Pons (tissue), 1 donor: ENCODE measurements at regions not wholly inside any gene's neighbourhood (a gene's known extent, or its start where the extent isn't known, plus 50 kb on each side); places are given as distances from the start of the nearest gene placed in this dataset.
"Not testable (repeated sequence)": the region's sequence is repeated elsewhere in the genome, so short reads cannot be mapped to it uniquely, and the experiment has no call there.

Experiments used
- DNase-seq: peaks from one replicate; pipeline ENCODE4 v3.0.0-alpha.2; 2016; ENCODE audit warnings: low spot score

GRCh38 chr10:65033957-65034356 lies 1512.8 kb downstream of the REEP3 start:
- DNase-seq: no peak

DNA sequence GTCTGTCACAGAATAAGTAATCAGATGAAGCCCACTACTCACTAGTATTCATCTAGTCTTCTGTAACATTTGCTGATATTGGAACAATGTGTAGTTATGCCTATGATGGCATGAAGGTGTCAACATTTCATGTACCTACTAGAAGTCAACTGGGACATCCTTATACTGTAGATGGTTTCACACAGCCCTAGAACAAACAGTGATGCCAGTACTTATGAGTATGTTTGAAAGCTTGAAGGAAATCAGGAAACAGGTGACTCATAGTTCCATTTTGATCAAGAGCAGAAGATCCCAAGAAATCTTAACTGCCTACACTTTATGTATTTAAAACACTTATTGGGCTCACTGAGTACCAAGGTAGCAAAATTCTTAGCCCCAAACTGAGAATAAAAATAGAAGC lies 1519.6 kb downstream of the REEP3 start:
- no peak for DNase-seq

GRCh38 chr10:65041307-65041706 lies 1520.1 kb downstream of the REEP3 start:
- DNase-seq: no peak

DNA sequence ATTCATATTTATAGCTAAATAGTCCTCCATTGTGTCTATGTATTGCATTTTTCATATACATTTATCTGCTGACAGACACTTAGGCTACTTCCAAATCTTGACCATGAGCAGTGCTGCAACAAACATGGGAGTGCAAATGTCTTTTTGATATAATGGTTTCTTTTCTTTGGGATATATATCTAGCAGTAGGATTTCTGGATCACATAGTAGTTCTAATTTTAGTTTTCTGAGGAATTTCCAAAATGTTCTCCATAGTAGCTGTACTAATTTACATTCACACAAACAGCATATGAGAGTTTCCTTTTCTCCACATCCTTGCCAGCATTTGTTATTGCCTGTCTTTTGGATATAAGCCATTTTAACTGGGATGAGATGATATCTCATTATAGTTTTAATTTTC lies 1521.3 kb downstream of the REEP3 start:
- no peak for DNase-seq

DNA sequence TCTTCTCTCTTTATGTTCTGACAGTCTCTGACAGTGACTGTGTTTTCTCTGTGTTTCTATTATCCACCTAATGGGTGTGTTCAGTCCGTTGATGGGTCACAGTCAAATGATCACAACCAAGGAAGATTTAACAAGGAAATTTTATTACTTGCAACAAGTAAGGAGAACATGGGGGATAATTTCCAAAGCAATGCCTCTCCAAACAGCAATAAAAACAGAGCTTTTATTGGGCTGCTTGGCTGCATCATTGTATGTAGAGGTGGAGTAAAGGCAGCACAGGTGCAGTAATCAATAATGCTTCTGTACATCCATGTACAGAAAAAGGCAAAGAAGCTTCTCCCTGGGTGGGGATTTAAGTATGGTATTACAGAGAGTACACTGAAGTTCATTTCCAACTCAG lies 1525.6 kb downstream of the REEP3 start:
- no peak for DNase-seq

- DNase-seq: not testable (repeated sequence)
Observed at GRCh38 chr10:65052111-65052510, 1530.9 kb downstream of the REEP3 start.

- not testable (repeated sequence) for DNase-seq
Observed at GRCh38 chr10:65053397-65053796, 1532.2 kb downstream of the REEP3 start.

GRCh38 chr10:65053831-65054351 lies 1532.7 kb downstream of the REEP3 start:
- DNase-seq: not testable (repeated sequence)

DNA sequence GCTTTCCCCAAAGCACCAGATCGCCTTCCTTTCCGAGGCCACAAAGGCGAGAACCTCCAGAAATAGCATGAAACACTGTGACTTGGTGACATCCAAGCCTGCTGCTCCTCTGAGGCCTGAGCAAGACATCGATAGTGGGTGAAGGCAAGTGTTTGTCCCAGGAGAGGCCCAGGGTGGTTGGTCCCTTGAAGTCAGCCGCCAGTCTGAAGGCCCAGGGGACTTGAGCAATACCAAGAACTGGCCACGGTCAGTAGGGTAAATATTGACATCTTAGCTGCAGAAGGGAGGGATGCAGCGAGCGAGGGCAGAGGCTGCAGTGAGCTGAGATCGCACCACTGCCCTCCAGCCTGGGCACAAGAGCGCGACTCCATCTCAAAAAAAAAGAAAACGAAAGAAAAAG lies 1533.5 kb downstream of the REEP3 start:
- not testable (repeated sequence) for DNase-seq

GRCh38 chr10:65065278-65065677 lies 1544.1 kb downstream of the REEP3 start:
- no peak for DNase-seq

DNA sequence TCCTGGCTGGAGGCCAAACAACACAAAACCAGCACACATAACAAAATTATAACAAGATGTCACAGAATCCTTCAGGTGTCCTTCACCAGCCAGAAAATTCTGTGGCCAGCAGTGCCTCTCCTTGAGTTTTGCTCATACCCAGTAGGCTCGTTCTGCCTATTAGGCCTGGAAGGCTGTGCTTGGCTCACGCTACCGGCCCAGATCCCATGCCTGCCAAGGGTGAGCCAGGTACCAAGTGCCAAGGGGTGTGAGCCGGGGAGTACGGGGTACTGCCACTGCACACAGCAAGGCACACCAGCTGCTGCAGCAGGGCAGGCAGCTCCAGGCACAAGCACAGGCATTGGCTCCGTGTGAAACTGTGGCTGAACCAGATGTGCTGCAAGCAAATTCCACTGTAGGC lies 1562.0 kb downstream of the REEP3 start:
- DNase-seq: no peak

DNA sequence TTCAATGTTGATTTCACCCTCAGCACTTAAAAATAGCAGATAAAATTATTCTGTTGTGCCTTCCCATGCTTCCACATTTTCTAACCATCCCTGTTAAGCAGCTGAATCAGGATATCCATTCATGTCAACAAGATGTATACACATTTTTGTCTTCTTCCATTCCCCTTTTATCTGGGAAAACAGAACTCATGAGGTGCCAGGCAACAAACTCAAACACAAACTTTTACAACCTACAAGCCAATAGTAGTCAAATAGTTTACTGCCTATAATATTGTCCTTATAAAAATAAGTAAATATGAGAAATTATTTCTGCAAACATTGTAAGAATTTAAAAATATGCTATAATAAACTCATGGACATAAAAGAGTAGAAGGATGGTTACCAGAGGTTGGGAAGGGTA lies 1569.8 kb downstream of the REEP3 start:
- no peak for DNase-seq

- no peak for DNase-seq
Observed at GRCh38 chr10:65100146-65100545, 1578.9 kb downstream of the REEP3 start.

GRCh38 chr10:65100881-65101280 lies 1579.7 kb downstream of the REEP3 start:
- not testable (repeated sequence) for DNase-seq

- DNase-seq: no peak
Observed at GRCh38 chr10:65110009-65110408, 1588.8 kb downstream of the REEP3 start.

GRCh38 chr10:65111059-65111458 lies 1589.9 kb downstream of the REEP3 start:
- DNase-seq: not testable (repeated sequence)

GRCh38 chr10:65112573-65112972 lies 1591.4 kb downstream of the REEP3 start:
- DNase-seq: no peak

DNA sequence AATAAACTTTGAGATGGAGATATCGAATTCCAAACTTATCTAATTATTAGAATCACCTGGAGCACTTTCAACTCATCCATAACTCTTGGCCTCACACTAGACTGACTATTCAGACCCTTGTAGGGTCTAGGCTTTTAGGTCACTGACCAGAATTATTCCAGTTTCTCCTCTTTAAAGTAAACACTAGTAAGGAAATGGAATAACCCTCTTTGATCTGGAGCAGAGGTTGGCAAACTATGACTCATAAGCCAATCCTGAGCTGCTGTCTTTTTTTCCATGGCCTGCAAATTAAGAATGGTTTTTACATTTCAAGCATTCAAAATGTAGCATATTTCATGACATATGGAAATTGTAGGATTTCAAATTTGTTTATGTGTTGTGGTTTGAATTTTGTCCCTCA lies 1601.9 kb downstream of the REEP3 start:
- DNase-seq: no peak

DNA sequence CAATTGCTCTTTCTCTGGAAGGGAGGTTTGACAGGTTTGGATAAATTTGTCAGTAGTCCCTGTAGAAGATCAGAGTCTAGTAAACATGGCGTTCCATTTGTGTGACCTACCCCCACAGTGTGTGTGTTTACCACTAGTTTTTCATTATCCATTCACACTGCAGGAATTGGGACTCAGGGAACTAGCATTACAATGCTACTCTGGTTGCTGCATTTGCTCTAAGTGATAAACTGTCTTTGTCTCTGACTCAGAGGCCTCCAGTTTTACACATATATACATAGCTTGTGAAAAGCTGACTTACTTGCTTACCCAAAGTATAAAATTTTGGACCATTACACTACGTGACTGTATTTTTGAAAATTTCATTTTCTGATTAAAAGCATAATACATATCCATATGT lies 1604.0 kb downstream of the REEP3 start:
- no peak for DNase-seq

DNA sequence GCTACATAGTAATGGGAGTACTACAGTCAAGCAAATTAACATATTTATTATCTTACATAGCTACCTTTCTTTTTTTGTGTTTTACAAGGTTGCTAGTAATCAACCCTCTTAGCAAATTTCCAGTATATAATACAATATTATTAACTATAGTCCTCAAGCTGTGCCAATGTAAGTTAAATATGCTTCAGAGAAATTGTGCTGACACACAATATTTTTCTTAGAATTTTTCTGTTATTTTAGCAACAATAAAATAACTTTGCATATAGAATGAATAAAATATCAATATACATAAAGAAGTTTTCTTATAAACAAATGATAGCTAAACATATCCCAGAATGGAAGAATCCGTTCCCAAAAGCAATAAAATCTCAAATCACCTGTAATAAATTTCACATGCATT lies 1605.1 kb downstream of the REEP3 start:
- no peak for DNase-seq

- no peak for DNase-seq
Observed at GRCh38 chr10:65128277-65128676, 1607.1 kb downstream of the REEP3 start.

- no peak for DNase-seq
Observed at GRCh38 chr10:65130162-65130758, 1609.1 kb downstream of the REEP3 start.

- no peak for DNase-seq
Observed at GRCh38 chr10:65133652-65134051, 1612.5 kb downstream of the REEP3 start.

- no peak for DNase-seq
Observed at GRCh38 chr10:65135508-65135907, 1614.3 kb downstream of the REEP3 start.
